Fibroblast of the aortic adventitia (primary cell): ENCODE measurements at regions not wholly inside any gene's neighbourhood (a gene's known extent, or its start where the extent isn't known, plus 50 kb on each side); places are given as distances from the start of the nearest gene placed in this dataset.

Source experiments
- DNase-seq: peaks from one replicate; pipeline ENCODE4 v3.0.0-alpha.2; 2010; ENCODE audit warnings: low read depth
- H3K4me3 ChIP-seq: 2 replicates; pipeline ENCODE4 v1.5.1; 2011; ENCODE audit warnings: low read depth, mild to moderate bottlenecking, control low read depth, low read length, moderate library complexity
- TF ChIP-seq, protein P1 (sequence below): IDR thresholded peaks from 2 replicates; pipeline ENCODE4 v1.5.1; 2011; ENCODE audit warnings: mild to moderate bottlenecking, low read length, control low read depth, inconsistent platforms; ENCODE audit not compliant: insufficient read depth

DNA sequence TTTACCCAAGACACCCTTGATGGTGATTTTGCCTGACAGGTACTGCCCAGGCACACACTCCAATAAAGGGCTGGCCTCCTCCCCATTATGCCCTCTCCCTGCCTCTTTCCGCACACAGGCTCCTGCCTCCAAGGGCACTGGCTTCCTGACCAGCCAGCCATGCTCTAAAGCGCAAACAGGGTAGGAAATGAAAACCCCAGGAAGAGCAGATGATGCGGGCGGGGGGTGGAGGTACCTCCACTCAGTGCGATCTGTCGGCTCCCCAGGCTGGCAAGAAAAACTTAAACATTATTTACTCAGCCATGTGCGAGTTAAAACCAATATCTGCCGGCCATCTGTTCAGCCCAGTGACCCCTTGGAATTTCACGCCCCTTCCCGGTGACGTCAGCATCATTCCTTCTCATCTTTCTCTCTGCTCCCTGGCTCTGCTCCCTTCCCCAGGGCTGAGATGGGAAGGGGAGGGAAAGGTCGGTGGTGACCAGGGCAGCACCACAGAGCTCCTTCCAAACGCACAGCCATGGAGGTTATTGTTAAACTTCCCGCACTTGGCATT is 262.5 kb downstream of the CBLN1 start:
- H3K4me3 ChIP-seq: no peak overlapping the region
- TF ChIP-seq, protein P1, sequence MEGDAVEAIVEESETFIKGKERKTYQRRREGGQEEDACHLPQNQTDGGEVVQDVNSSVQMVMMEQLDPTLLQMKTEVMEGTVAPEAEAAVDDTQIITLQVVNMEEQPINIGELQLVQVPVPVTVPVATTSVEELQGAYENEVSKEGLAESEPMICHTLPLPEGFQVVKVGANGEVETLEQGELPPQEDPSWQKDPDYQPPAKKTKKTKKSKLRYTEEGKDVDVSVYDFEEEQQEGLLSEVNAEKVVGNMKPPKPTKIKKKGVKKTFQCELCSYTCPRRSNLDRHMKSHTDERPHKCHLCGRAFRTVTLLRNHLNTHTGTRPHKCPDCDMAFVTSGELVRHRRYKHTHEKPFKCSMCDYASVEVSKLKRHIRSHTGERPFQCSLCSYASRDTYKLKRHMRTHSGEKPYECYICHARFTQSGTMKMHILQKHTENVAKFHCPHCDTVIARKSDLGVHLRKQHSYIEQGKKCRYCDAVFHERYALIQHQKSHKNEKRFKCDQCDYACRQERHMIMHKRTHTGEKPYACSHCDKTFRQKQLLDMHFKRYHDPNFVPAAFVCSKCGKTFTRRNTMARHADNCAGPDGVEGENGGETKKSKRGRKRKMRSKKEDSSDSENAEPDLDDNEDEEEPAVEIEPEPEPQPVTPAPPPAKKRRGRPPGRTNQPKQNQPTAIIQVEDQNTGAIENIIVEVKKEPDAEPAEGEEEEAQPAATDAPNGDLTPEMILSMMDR: no peak
- peak; percentile 26 for DNase-seq

DNA sequence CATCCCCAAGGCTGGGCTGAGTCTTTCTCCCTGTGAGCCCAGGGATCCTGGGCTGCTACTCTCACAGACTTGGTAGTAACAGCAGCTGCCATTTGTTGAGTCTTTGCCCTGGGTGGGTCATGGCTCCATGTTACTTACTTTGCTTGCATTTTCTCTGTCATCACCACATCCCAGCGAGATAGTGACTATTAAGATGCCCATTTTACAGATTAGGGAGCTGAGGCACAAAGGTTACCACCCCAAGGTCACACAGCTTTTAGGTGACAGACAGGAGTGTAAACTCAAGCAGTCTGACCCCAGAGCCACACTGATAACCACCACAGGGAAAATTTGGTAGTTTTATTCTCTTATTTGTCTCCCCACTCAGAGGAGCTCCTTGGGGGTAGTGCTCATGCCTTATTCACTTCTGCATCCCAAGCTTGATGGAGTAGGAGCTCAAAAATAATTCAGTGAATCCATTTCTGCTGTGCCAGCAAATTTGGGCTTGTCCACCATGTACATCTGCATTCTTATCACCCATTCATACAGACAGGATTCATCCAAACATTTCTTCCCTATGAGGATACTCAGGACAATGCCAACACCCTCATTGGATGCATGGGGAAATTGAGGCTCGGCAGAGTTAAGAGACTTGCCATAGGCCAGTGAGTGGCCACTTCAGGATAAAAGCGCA is 263.2 kb downstream of the CBLN1 start:
- TF ChIP-seq, protein P1: no peak
- no peak for DNase-seq
- no peak overlapping the region for H3K4me3 ChIP-seq

DNA sequence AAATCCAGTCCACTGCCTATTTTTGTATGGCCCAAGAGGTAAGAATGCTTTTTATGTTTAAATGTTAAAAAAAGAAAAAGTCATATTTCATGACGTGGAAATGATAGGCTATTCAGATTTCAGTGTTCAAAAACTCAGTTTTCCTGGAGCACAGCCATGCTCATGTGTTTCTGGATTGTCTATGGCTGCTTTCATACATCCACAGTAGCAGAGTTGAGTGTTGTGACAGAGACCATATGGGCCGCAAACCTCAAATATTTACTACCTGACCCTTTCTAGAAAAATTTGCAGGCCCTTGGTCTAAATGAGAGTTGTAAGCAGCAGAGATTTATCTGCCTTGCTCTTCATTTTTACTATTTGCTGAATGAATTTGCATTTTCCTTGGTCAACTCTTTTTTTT is 264.1 kb downstream of the CBLN1 start:
- H3K4me3 ChIP-seq: no peak overlapping the region
- DNase-seq: no peak
- TF ChIP-seq, protein P1: no peak

DNA sequence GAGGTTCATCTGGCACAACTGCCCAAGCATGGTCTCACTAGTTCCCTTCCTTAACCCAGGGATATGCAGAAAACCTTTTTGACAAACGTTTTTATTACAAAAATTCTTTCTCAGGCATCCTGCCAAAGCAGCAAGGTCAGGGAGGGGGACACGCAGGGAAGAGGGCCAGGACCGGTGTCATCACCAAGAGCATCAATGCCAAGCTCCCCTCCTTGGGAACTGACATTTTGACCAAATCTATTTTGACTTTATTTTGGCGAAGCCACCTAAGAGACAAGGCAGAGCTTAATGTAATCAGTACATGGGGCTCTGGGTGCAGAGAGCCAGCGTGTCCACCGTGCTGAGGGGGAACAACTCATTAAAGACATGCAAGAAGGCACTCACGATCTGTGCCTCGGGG is 265.2 kb downstream of the CBLN1 start:
- TF ChIP-seq, protein P1: no peak
- DNase-seq: no peak
- no peak overlapping the region for H3K4me3 ChIP-seq

DNA sequence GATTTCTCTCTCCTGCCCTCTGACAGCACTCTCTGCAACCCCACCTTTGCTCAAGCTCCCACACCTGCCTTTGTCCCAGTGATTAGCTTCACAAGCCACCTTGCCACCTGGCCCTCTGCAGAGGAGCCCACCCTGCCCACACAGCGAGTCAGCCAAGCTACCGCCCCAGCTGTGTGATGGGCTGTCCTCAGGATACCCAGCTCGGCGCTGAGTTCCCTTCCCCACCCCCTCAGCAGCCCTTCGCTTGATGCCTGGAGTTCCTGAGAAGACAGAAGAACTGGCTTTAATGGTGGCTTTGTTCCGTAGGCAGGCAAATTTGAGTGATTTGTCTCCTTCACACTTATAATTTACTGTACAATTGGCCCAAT is 266.4 kb downstream of the CBLN1 start:
- H3K4me3 ChIP-seq: no peak overlapping the region
- TF ChIP-seq, protein P1: no peak
- no peak for DNase-seq

DNA sequence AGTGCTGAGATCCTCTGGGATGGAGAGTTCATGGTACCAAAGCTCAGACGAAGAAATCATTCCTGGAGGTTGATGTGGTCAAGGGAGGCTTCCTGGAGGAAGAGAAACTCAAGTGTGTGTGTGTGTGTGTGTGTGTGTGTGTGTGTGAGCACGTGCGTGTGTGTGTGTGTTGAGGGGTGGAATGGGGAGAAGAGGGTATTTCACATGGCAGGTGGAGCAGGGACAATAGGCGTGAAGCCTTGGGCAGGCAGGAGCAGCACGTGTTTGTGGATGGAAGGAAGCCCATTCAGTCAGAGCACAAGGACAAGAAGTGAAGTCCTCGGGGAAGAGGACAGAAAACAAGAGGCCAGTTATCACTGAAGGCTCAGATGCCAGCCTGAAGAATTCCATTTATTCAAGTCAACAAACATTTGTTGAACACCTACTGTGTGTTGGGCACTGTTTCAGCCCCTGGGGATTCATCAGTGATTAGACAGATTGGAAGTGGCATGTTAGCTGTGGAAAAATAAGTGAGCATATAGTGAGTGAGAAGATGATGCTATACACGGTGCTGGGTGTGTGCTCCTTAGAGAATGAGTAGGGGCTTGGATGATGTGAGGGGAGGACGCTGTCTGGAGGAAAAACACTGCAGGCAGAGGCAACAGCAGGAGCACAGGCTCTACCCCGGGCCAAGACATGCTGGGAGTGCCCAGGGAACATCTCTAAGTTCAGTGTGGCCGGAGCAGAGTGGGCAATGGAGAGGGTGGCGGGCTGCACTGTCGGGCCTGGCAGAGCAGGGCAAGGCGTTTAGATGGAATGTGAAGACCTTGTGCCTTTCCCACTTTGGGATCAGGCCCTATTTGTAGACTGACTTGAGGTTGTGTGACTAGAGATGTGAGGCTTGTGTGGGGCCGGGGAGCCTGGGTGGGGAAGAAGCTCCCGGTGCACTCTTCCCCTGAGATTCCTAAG is 267.1 kb downstream of the CBLN1 start:
- H3K4me3 ChIP-seq: no peak overlapping the region
- TF ChIP-seq, protein P1: no peak
- DNase-seq: no peak
